GM23248 (cell line): ENCODE measurements at regions not wholly inside any gene's neighbourhood (a gene's known extent, or its start where the extent isn't known, plus 50 kb on each side); places are given as distances from the start of the nearest gene placed in this dataset.

Source experiments
- EZH2 ChIP-seq: fragments of 200-600 bp; sonication (generic); IDR thresholded peaks from 2 replicates; pipeline ENCODE4 v1.6.1; 2018; ENCODE audit warnings: antibody characterized with exemption, mild to moderate bottlenecking; ENCODE audit not compliant: insufficient read depth, poor library complexity, severe bottlenecking
- EZH2phosphoT487 ChIP-seq: fragments of 200-600 bp; sonication (generic); IDR thresholded peaks from 2 replicates; pipeline ENCODE4 v1.6.1; 2018; ENCODE audit warnings: antibody characterized with exemption, moderate library complexity, mild to moderate bottlenecking, low read depth; ENCODE audit not compliant: insufficient read depth

- TF ChIP-seq EZH2 (no peak), EZH2phosphoT487 (no peak)
These were observed 180.0 kb upstream of the RREB1 start for GRCh38 chr6:6927521-6928361.
